Cardiac fibroblast (primary cell): ENCODE measurements at regions not wholly inside any gene's neighbourhood (a gene's known extent, or its start where the extent isn't known, plus 50 kb on each side); places are given as distances from the start of the nearest gene placed in this dataset.

Experiments
- DNase-seq, 2 donors: peaks; one replicate each; pipeline versions ENCODE4 v3.0.0 to v3.0.0-alpha.2; 2010; ENCODE audit warnings: low read depth in 2 of 2
- H3K4me3 ChIP-seq, 2 donors: replicated peaks in 1 of 2; 1 replicate in 1 of 2; 2 replicates in 1 of 2; pipeline ENCODE4 v1.5.1; 2011; ENCODE audit warnings: low read depth in 2 of 2, low read length in 2 of 2, mild to moderate bottlenecking in 2 of 2, moderate library complexity in 1 of 2
- CTCF ChIP-seq: IDR thresholded peaks from one replicate; pipeline ENCODE4 v1.5.1; 2011; ENCODE audit warnings: low read depth, mild to moderate bottlenecking, low read length, inconsistent platforms

GRCh38 chr5:19406576-19407365, 581.2 kb downstream of the CDH18 start:
- TF ChIP-seq CTCF, result no peak
- no peak overlapping the region for H3K4me3 ChIP-seq
- no peak for DNase-seq

DNA sequence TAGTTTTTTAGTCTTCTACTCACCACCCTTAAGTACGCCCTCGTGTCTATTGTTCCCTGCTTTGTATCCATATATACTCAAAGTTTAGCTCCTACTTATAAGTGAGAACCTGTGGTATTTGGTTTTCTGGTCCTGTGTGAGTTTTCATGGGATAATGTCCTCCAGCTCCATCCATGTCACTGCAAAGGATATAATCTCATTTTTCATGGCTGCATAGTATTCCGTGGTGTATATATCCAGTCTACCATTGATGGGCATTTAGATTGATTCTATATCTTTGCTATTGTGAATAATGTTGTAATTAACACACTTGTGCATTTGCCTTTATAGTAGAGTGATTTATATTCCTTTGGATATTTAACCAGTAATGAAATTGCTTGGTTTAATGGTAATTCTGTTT, 579.9 kb downstream of the CDH18 start:
- TF ChIP-seq CTCF, result no peak
- H3K4me3 ChIP-seq, result no peak overlapping the region
- no peak for DNase-seq

- H3K4me3 ChIP-seq, result no peak overlapping the region
- no peak for TF ChIP-seq CTCF
- no peak for DNase-seq
These were observed 576.1 kb downstream of the CDH18 start for GRCh38 chr5:19411936-19412335.
